ENCODE measurements at regions not wholly inside any gene's neighbourhood (a gene's known extent, or its start where the extent isn't known, plus 50 kb on each side); places are given as distances from the start of the nearest gene placed in this dataset.
"Not testable (repeated sequence)": the region's sequence is repeated elsewhere in the genome, so short reads cannot be mapped to it uniquely, and the experiment has no call there.

GRCh38 chr21:26236281-26236680 is 65.7 kb upstream of the APP start:
- H3K4me3 Mint-ChIP-seq = no peak overlapping the region
- intact Hi-C loops (cut with micrococcal nuclease) = no loop called here
- H3K9me3 Mint-ChIP-seq = no peaks in the 10 kb centered on the region
- H3K36me3 Mint-ChIP-seq (ENCODE audit: low read depth) = no peaks in the 10 kb centered on the region
- H3K27me3 Mint-ChIP-seq (ENCODE audit: insufficient read depth) = peaks cover 2% of the 10 kb centered on the region
- no peak overlapping the region for H3K27ac Mint-ChIP-seq
- no peaks in the 10 kb centered on the region for H3K4me1 Mint-ChIP-seq (ENCODE audit: low read depth)
- no peak for DNase-seq (ENCODE audit: low spot score)

GRCh38 chr21:26233297-26233696 is 62.7 kb upstream of the APP start:
- intact Hi-C loops (cut with micrococcal nuclease); H3K36me3 Mint-ChIP-seq (ENCODE audit: low read depth); H3K27ac Mint-ChIP-seq; H3K9me3 Mint-ChIP-seq; H3K4me1 Mint-ChIP-seq (ENCODE audit: low read depth); DNase-seq (ENCODE audit: low spot score); H3K4me3 Mint-ChIP-seq; H3K27me3 Mint-ChIP-seq (ENCODE audit: insufficient read depth): not testable (repeated sequence)

GRCh38 chr21:26232491-26232890 is 61.9 kb upstream of the APP start:
- intact Hi-C loops (cut with micrococcal nuclease); H3K36me3 Mint-ChIP-seq (ENCODE audit: low read depth); H3K27me3 Mint-ChIP-seq (ENCODE audit: insufficient read depth); H3K9me3 Mint-ChIP-seq; H3K27ac Mint-ChIP-seq; H3K4me1 Mint-ChIP-seq (ENCODE audit: low read depth); H3K4me3 Mint-ChIP-seq; DNase-seq (ENCODE audit: low spot score): not testable (repeated sequence)

- H3K4me1 Mint-ChIP-seq (ENCODE audit: low read depth) = no peaks in the 10 kb centered on the region
- intact Hi-C loops (cut with micrococcal nuclease) = no loop called here
- peaks cover 3% of the 10 kb centered on the region for H3K27me3 Mint-ChIP-seq (ENCODE audit: insufficient read depth)
- no peaks in the 10 kb centered on the region for H3K36me3 Mint-ChIP-seq (ENCODE audit: low read depth)
- H3K27ac Mint-ChIP-seq = no peak overlapping the region
- no peak overlapping the region for H3K4me3 Mint-ChIP-seq
- no peak for DNase-seq (ENCODE audit: low spot score)
- no peaks in the 10 kb centered on the region for H3K9me3 Mint-ChIP-seq
Measured at GRCh38 chr21:26227130-26227529, 56.6 kb upstream of the APP start.

GRCh38 chr21:26226724-26227123 is 56.2 kb upstream of the APP start:
- Mint-ChIP-seq H3K4me1 (ENCODE audit: low read depth) (no peaks in the 10 kb centered on the region), H3K9me3 (no peaks in the 10 kb centered on the region), H3K27me3 (ENCODE audit: insufficient read depth) (peaks cover 2% of the 10 kb centered on the region), H3K36me3 (ENCODE audit: low read depth) (no peaks in the 10 kb centered on the region), H3K27ac (no peak overlapping the region), H3K4me3 (no peak overlapping the region)
- intact Hi-C loops (cut with micrococcal nuclease) = no loop called here
- no peak for DNase-seq (ENCODE audit: low spot score)

- intact Hi-C loops (cut with micrococcal nuclease) = no loop called here
- Mint-ChIP-seq H3K4me1 (ENCODE audit: low read depth) (no peaks in the 10 kb centered on the region), H3K4me3 (no peak overlapping the region), H3K36me3 (ENCODE audit: low read depth) (no peaks in the 10 kb centered on the region), H3K9me3 (no peaks in the 10 kb centered on the region), H3K27ac (no peak overlapping the region), H3K27me3 (ENCODE audit: insufficient read depth) (peaks cover 1% of the 10 kb centered on the region)
- DNase-seq (ENCODE audit: low spot score) = no peak
Measured at GRCh38 chr21:26225046-26225445, 54.5 kb upstream of the APP start.

- Mint-ChIP-seq H3K4me1 (ENCODE audit: low read depth) (no peaks in the 10 kb centered on the region), H3K36me3 (ENCODE audit: low read depth) (no peaks in the 10 kb centered on the region), H3K27ac (no peak overlapping the region), H3K27me3 (ENCODE audit: insufficient read depth) (peaks cover 1% of the 10 kb centered on the region), H3K4me3 (no peak overlapping the region), H3K9me3 (no peaks in the 10 kb centered on the region)
- DNase-seq (ENCODE audit: low spot score) = no peak
- intact Hi-C loops (cut with micrococcal nuclease) = no loop called here
Measured at GRCh38 chr21:26224366-26224765, 53.8 kb upstream of the APP start.

Data from activated T-helper 1 cell treated with anti-CD3 and anti-CD28 coated beads, Interleukin-12 subunit alpha, Interleukin-12 subunit beta, Interleukin-2, Interleukin-4 antibody, amounts not matched to agents 30 ng/mL and 10 ng/mL and 1 ng/mL, durations not matched to agents 14 hours and 24 hours and 36 hours (primary cell).